ENCODE measurements at regions not wholly inside any gene's neighbourhood (a gene's known extent, or its start where the extent isn't known, plus 50 kb on each side); places are given as distances from the start of the nearest gene placed in this dataset.

GRCh38 chr14:71362282-71362681, 455.0 kb downstream of the PCNX1 start:
- TF ChIP-seq IFI16 (CRISPR knock-in tag; IDR thresholded peaks at IDR 0.05) (no peak), EGR1 (conservative IDR thresholded peaks at IDR 0.05) (peak; percentile 41; the same call in 1 of the 2 replicates), BRCA1 (IDR thresholded peaks at IDR 0.05) (no peak), BRCA1 (CRISPR knock-in tag; IDR thresholded peaks at IDR 0.05) (no peak), CBFA2T3 (IDR thresholded peaks at IDR 0.05) (no peak), CTCF (IDR thresholded peaks at IDR 0.05 in 2 of 3, conservative IDR thresholded peaks at IDR 0.05 in 1 of 3; ENCODE audit: insufficient read depth in 2 of 3, low read depth in 1 of 3, low read length in 3 of 3) (no peak), POLR2A (conservative IDR thresholded peaks at IDR 0.05) (no peak), EZH2 (IDR thresholded peaks at IDR 0.05; ENCODE audit: borderline replicate concordance, low read depth, low read length) (no peak), GTF2F1 (IDR thresholded peaks at IDR 0.05; ENCODE audit: low read depth, low read length) (no peak), SUPT5H (IDR thresholded peaks at IDR 0.05) (no peak), NR1H2 (CRISPR knock-in tag; IDR thresholded peaks at IDR 0.05) (no peak), POLR2AphosphoS5 (IDR thresholded peaks at IDR 0.05; ENCODE audit: control insufficient read depth, insufficient read depth, low read depth, low read length) (no peak), TRIM24 (IDR thresholded peaks at IDR 0.05) (no peak)

Measured in K562 (cell line).